ENCODE measurements at regions not wholly inside any gene's neighbourhood (a gene's known extent, or its start where the extent isn't known, plus 50 kb on each side); places are given as distances from the start of the nearest gene placed in this dataset.

DNA sequence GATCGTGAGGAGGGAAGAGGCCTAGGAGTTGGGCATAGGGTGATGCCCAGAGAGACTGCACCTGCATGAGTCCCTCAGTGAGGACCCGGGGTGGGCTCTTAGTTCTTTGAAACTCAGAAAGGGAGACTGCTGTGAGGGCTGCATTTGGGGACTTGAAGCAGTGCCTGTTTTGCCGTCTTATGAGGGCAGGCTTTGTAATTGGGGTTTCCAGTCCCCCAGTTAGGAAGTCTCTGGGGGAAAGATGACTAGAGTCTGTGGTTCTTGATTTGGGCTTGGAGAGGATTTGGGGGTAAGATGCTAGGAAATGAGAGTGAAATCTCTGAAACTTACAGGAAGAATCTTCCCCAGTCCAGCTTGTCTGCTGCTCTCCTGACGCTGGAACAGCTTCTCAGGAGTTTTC, 99.6 kb downstream of the ARF6 start:
- DNase-seq (no peak), ATAC-seq (replicated peaks in 1 of 4) (no peak)
- no peak overlapping the region for H3K27ac ChIP-seq (ENCODE audit: low read length)
- Mint-ChIP-seq H3K27ac (peak overlapping the region; percentile 6 to 52), H3K36me3 (peaks cover 5% of the 10 kb centered on the region), H3K4me1 (peaks cover 7 to 38% (median 11%) of the 10 kb centered on the region in 3 donors), H3K4me3 (no peak overlapping the region), H3K27me3 (no peaks in the 10 kb centered on the region), H3K9me3 (no peaks in the 10 kb centered on the region)
- 75% methylated on average over 2 of the region's 4 CpGs for WGBS (ENCODE audit: insufficient coverage)
- POLR2A ChIA-PET = no interaction called here
- H3K9me3 ChIP-seq = no peaks in the 10 kb centered on the region
- H3K4me1 ChIP-seq (ENCODE audit: control insufficient read depth in 1 of 2, extremely low read depth in 1 of 2, insufficient read depth in 2 of 2, low read length in 2 of 2) = no peaks in the 10 kb centered on the region
- H3K36me3 ChIP-seq (ENCODE audit: control insufficient read depth in 2 of 2, extremely low read depth in 1 of 2, insufficient read depth in 1 of 2, low read length in 1 of 2) = no peaks in the 10 kb centered on the region
- CTCF ChIA-PET = no interaction called here
- no peak overlapping the region for H3K4me3 ChIP-seq (ENCODE audit: control insufficient read depth in 1 of 2, extremely low read depth in 1 of 2, low read length in 1 of 2)
- H3K27me3 ChIP-seq (replicated peaks in 1 of 2; ENCODE audit: control insufficient read depth in 2 of 2, extremely low read depth in 1 of 2, insufficient read depth in 2 of 2, low read length in 1 of 2) = no peaks in the 10 kb centered on the region

DNA sequence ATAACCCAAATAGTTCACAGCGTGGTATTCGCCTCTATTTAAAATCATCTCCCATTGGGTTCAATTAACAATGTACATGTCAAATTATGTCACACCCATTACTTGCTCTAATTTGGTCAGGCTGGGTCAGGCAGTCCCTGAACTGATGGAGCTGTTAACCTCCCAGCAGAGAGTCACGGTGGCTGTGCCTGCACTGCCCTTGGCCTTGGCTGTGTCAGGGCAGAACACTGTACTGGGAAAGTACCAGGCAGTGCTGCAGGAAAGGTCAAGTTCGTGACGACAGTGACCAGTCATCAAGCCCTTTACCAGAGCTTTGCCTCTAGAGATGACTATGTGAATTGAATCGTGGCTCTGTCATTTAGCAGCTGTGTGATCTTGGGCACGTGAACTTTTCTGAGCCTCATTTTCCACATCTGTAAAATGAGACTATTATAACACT, 100.0 kb downstream of the ARF6 start:
- 89% methylated on average over 3 of the region's 7 CpGs for WGBS (ENCODE audit: insufficient coverage)
- H3K9me3 Mint-ChIP-seq = no peaks in the 10 kb centered on the region
- Histone ChIP-seq H3K4me3 (ENCODE audit: control insufficient read depth in 1 of 2, extremely low read depth in 1 of 2, low read length in 1 of 2) (no peak overlapping the region), H3K27ac (ENCODE audit: low read length) (no peak overlapping the region), H3K27me3 (replicated peaks in 1 of 2; ENCODE audit: control insufficient read depth in 2 of 2, extremely low read depth in 1 of 2, insufficient read depth in 2 of 2, low read length in 1 of 2) (no peaks in the 10 kb centered on the region), H3K9me3 (no peaks in the 10 kb centered on the region), H3K36me3 (ENCODE audit: control insufficient read depth in 2 of 2, extremely low read depth in 1 of 2, insufficient read depth in 1 of 2, low read length in 1 of 2) (no peaks in the 10 kb centered on the region), H3K4me1 (ENCODE audit: control insufficient read depth in 1 of 2, extremely low read depth in 1 of 2, insufficient read depth in 2 of 2, low read length in 2 of 2) (peaks cover 0 to 4% of the 10 kb centered on the region in 2 experiments)
- no peak for DNase-seq
- H3K27me3 Mint-ChIP-seq = no peaks in the 10 kb centered on the region
- peaks cover 5% of the 10 kb centered on the region for H3K36me3 Mint-ChIP-seq
- H3K27ac Mint-ChIP-seq = no peak overlapping the region
- CTCF ChIA-PET = interaction anchor here in 1 of 2 donors (0.6 kb wide), 1 partner anchor 1116 kb away, joined by 3 read pairs; no protein-coding TSS in a partner anchor
- peaks cover 7 to 39% (median 15%) of the 10 kb centered on the region in 3 donors for H3K4me1 Mint-ChIP-seq
- POLR2A ChIA-PET = no interaction called here
- no peak for ATAC-seq (replicated peaks in 1 of 4)
- H3K4me3 Mint-ChIP-seq = no peak overlapping the region

GRCh38 chr14:49993565-49993964, 100.7 kb downstream of the ARF6 start:
- ChIA-PET POLR2A (interaction anchor here in 1 of 2 donors (0.7 kb wide), 1 partner anchor 10 kb away, joined by 3 read pairs; no protein-coding TSS in a partner anchor), CTCF (interaction anchor here in 1 of 2 donors (0.6 kb wide), 1 partner anchor 1115 kb away, joined by 3 read pairs; no protein-coding TSS in a partner anchor)
- ATAC-seq (replicated peaks in 1 of 4) = no peak
- no peaks in the 10 kb centered on the region for H3K36me3 ChIP-seq (ENCODE audit: control insufficient read depth in 2 of 2, extremely low read depth in 1 of 2, insufficient read depth in 1 of 2, low read length in 1 of 2)
- Mint-ChIP-seq H3K27ac (no peak overlapping the region), H3K4me3 (no peak overlapping the region), H3K27me3 (no peaks in the 10 kb centered on the region), H3K36me3 (peaks cover 5% of the 10 kb centered on the region), H3K4me1 (peaks cover 11 to 40% (median 18%) of the 10 kb centered on the region in 3 donors), H3K9me3 (no peaks in the 10 kb centered on the region)
- no peaks in the 10 kb centered on the region for H3K9me3 ChIP-seq
- no peak for DNase-seq
- H3K4me1 ChIP-seq (ENCODE audit: control insufficient read depth in 1 of 2, extremely low read depth in 1 of 2, insufficient read depth in 2 of 2, low read length in 2 of 2) = peaks cover 0 to 10% of the 10 kb centered on the region in 2 experiments
- no peak overlapping the region for H3K27ac ChIP-seq (ENCODE audit: low read length)
- H3K27me3 ChIP-seq (replicated peaks in 1 of 2; ENCODE audit: control insufficient read depth in 2 of 2, extremely low read depth in 1 of 2, insufficient read depth in 2 of 2, low read length in 1 of 2) = no peaks in the 10 kb centered on the region
- WGBS (ENCODE audit: insufficient coverage) = 82% methylated on average over 2 of the region's 9 CpGs
- no peak overlapping the region for H3K4me3 ChIP-seq (ENCODE audit: control insufficient read depth in 1 of 2, extremely low read depth in 1 of 2, low read length in 1 of 2)

- H3K27me3 ChIP-seq (replicated peaks in 1 of 2; ENCODE audit: control insufficient read depth in 2 of 2, extremely low read depth in 1 of 2, insufficient read depth in 2 of 2, low read length in 1 of 2) = no peaks in the 10 kb centered on the region
- CTCF ChIA-PET = no interaction called here
- H3K27ac Mint-ChIP-seq = no peak overlapping the region
- H3K9me3 Mint-ChIP-seq = no peaks in the 10 kb centered on the region
- H3K27ac ChIP-seq (ENCODE audit: low read length) = no peak overlapping the region
- H3K4me3 Mint-ChIP-seq = no peak overlapping the region
- H3K27me3 Mint-ChIP-seq = no peaks in the 10 kb centered on the region
- DNase-seq (no peak), ATAC-seq (replicated peaks in 1 of 4) (no peak)
- POLR2A ChIA-PET = no interaction called here
- no peaks in the 10 kb centered on the region for H3K36me3 ChIP-seq (ENCODE audit: control insufficient read depth in 2 of 2, extremely low read depth in 1 of 2, insufficient read depth in 1 of 2, low read length in 1 of 2)
- no peaks in the 10 kb centered on the region for H3K9me3 ChIP-seq
- peaks cover 14 to 25% of the 10 kb centered on the region in 2 experiments for H3K4me1 ChIP-seq (ENCODE audit: control insufficient read depth in 1 of 2, extremely low read depth in 1 of 2, insufficient read depth in 2 of 2, low read length in 2 of 2)
- 91% methylated on average over 7 of the region's 9 CpGs for WGBS (ENCODE audit: insufficient coverage)
- H3K36me3 Mint-ChIP-seq = peaks cover 2% of the 10 kb centered on the region
- H3K4me3 ChIP-seq (ENCODE audit: control insufficient read depth in 1 of 2, extremely low read depth in 1 of 2, low read length in 1 of 2) = no peak overlapping the region
- peaks cover 26 to 50% (median 32%) of the 10 kb centered on the region in 3 donors for H3K4me1 Mint-ChIP-seq
Observed at GRCh38 chr14:49994951-49995561, 102.2 kb downstream of the ARF6 start.

DNA sequence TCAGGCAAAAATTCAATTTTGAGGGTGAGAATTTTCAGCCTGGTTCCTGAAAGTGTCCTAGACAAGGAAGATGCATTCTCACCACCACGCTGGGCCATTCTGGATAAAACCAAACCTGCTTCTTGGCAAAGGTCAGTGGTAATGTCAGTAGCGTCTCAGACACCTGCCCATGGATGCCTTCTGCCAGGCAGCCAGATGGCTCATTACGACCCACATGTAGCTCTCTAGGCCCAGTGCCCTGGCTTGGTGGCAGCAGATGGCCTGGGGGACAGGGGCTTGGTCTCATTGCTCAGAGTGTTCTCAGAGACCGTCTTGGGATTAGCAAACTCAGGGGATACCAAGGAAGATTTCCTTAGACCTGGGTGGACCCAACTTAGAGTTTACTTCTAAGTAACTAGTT, 105.1 kb downstream of the ARF6 start:
- Mint-ChIP-seq H3K4me1 (peaks cover 53 to 60% (median 53%) of the 10 kb centered on the region in 3 donors), H3K9me3 (no peaks in the 10 kb centered on the region), H3K27me3 (no peaks in the 10 kb centered on the region), H3K4me3 (no peak overlapping the region), H3K27ac (peak overlapping the region; percentile 6 to 52), H3K36me3 (no peaks in the 10 kb centered on the region)
- H3K9me3 ChIP-seq = no peaks in the 10 kb centered on the region
- DNase-seq (no peak), ATAC-seq (replicated peaks in 1 of 4) (no peak)
- ChIA-PET POLR2A (no interaction called here), CTCF (interaction anchor here in 1 of 2 donors (1.6 kb wide), 1 partner anchor 132 kb away, joined by 5 read pairs; no protein-coding TSS in a partner anchor)
- peak overlapping the region; percentile 100 for H3K27ac ChIP-seq (ENCODE audit: low read length)
- H3K36me3 ChIP-seq (ENCODE audit: control insufficient read depth in 2 of 2, extremely low read depth in 1 of 2, insufficient read depth in 1 of 2, low read length in 1 of 2) = no peaks in the 10 kb centered on the region
- H3K27me3 ChIP-seq (replicated peaks in 1 of 2; ENCODE audit: control insufficient read depth in 2 of 2, extremely low read depth in 1 of 2, insufficient read depth in 2 of 2, low read length in 1 of 2) = no peaks in the 10 kb centered on the region
- whole genome bisulfite sequencing (ENCODE audit: insufficient coverage) = 100% methylated on average over 3 of the region's 4 CpGs
- no peak overlapping the region for H3K4me3 ChIP-seq (ENCODE audit: control insufficient read depth in 1 of 2, extremely low read depth in 1 of 2, low read length in 1 of 2)
- H3K4me1 ChIP-seq (ENCODE audit: control insufficient read depth in 1 of 2, extremely low read depth in 1 of 2, insufficient read depth in 2 of 2, low read length in 2 of 2) = peaks cover 36 to 54% of the 10 kb centered on the region in 2 experiments

DNA sequence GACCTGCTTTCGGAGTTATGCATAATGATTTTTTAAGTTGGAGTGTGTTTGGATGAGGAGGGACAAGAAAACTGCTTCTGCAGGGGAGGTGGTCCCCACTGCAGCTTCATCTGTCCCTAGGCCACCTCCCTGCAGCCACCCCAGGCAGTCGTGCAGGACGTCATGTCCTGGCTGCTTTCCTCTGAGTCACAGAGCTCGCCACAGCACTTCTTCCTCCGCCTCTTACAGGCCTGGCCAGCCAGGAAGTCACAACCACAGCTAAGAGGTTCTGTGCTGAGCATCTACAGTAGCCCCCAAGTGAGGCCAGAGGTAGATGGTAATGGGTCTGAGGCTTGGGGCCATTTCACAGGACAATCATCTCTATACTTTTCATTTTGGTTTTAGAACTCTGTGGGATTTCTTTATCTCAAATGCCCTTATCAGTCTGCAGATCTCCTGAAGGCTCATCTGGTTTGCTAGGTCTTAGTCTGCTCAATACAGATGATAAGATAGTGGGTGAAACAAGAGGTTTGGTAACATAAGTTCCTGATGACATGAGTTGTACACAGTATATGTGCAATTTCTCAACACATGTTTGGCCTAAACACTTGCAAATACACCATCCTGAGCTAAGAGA, 106.4 kb downstream of the ARF6 start:
- Histone ChIP-seq H3K4me1 (ENCODE audit: control insufficient read depth in 1 of 2, extremely low read depth in 1 of 2, insufficient read depth in 2 of 2, low read length in 2 of 2) (peaks cover 42 to 66% of the 10 kb centered on the region in 2 experiments), H3K27ac (ENCODE audit: low read length) (peak overlapping the region; percentile 100), H3K4me3 (ENCODE audit: control insufficient read depth in 1 of 2, extremely low read depth in 1 of 2, low read length in 1 of 2) (no peak overlapping the region), H3K36me3 (ENCODE audit: control insufficient read depth in 2 of 2, extremely low read depth in 1 of 2, insufficient read depth in 1 of 2, low read length in 1 of 2) (no peaks in the 10 kb centered on the region), H3K27me3 (replicated peaks in 1 of 2; ENCODE audit: control insufficient read depth in 2 of 2, extremely low read depth in 1 of 2, insufficient read depth in 2 of 2, low read length in 1 of 2) (no peaks in the 10 kb centered on the region), H3K9me3 (no peaks in the 10 kb centered on the region)
- no peaks in the 10 kb centered on the region for H3K36me3 Mint-ChIP-seq
- no peaks in the 10 kb centered on the region for H3K9me3 Mint-ChIP-seq
- peak; percentile 34 to 80 (median 62) for DNase-seq
- H3K27me3 Mint-ChIP-seq = no peaks in the 10 kb centered on the region
- peaks cover 55 to 69% (median 59%) of the 10 kb centered on the region in 3 donors for H3K4me1 Mint-ChIP-seq
- POLR2A ChIA-PET = interaction anchor here in 1 of 2 donors (0.6 to 2.9 kb wide), 4 partner anchors 13 to 150 kb away, joined by 3 to 11 read pairs (median 3); no protein-coding TSS in a partner anchor
- peak overlapping the region; percentile 59 to 77 (median 73) for H3K4me3 Mint-ChIP-seq
- peak; percentile 21 to 46 (median 35) for ATAC-seq (replicated peaks in 1 of 4)
- H3K27ac Mint-ChIP-seq = peak overlapping the region; percentile 98
- CTCF ChIA-PET = interaction anchor here in 1 of 2 donors (0.5 to 2.2 kb wide), 6 partner anchors 58 to 146 kb away, joined by 3 to 12 read pairs (median 4); partner anchors contain the start of gene NEMF
- 0% methylated on average over 3 of the region's 5 CpGs for WGBS (ENCODE audit: insufficient coverage)
